Mucosa of rectum (tissue), 2 donors: ENCODE measurements at regions not wholly inside any gene's neighbourhood (a gene's known extent, or its start where the extent isn't known, plus 50 kb on each side); places are given as distances from the start of the nearest gene placed in this dataset.

Experiments used
- H3K27ac ChIP-seq, 2 donors: one replicate each; pipeline ENCODE4 v1.7.0; 2013; ENCODE audit warnings: inconsistent platforms in 2 of 2, low read depth in 2 of 2, low read length in 2 of 2
- H3K27me3 ChIP-seq, 2 donors: one replicate each; pipeline ENCODE4 v1.7.0; 2013; ENCODE audit warnings: low read length in 2 of 2; ENCODE audit not compliant: control insufficient read depth in 2 of 2, insufficient read depth in 2 of 2
- H3K36me3 ChIP-seq, 2 donors: one replicate each; pipeline ENCODE4 v1.7.0; 2013; ENCODE audit warnings: low read length in 2 of 2; ENCODE audit not compliant: control insufficient read depth in 2 of 2, insufficient read depth in 2 of 2
- H3K4me1 ChIP-seq, 2 donors: one replicate each; pipeline ENCODE4 v1.7.0; 2013; ENCODE audit warnings: low read length in 2 of 2, mild to moderate bottlenecking in 1 of 2; ENCODE audit not compliant: control insufficient read depth in 2 of 2, insufficient read depth in 2 of 2
- H3K4me3 ChIP-seq, 2 donors: one replicate each; pipeline ENCODE4 v1.7.0; 2013; ENCODE audit warnings: low read length in 2 of 2
- H3K9ac ChIP-seq, 2 donors: one replicate each; pipeline ENCODE4 v1.7.0; 2013; ENCODE audit warnings: low read length in 2 of 2, low read depth in 1 of 2, mild to moderate bottlenecking in 1 of 2
- H3K9me3 ChIP-seq, 2 donors: one replicate each; pipeline ENCODE4 v1.7.0; 2013; ENCODE audit warnings: low read length in 2 of 2; ENCODE audit not compliant: control insufficient read depth in 2 of 2
- donor health status: healthy.
- donor health status: Normal muscosa, but diverticular disease.

DNA sequence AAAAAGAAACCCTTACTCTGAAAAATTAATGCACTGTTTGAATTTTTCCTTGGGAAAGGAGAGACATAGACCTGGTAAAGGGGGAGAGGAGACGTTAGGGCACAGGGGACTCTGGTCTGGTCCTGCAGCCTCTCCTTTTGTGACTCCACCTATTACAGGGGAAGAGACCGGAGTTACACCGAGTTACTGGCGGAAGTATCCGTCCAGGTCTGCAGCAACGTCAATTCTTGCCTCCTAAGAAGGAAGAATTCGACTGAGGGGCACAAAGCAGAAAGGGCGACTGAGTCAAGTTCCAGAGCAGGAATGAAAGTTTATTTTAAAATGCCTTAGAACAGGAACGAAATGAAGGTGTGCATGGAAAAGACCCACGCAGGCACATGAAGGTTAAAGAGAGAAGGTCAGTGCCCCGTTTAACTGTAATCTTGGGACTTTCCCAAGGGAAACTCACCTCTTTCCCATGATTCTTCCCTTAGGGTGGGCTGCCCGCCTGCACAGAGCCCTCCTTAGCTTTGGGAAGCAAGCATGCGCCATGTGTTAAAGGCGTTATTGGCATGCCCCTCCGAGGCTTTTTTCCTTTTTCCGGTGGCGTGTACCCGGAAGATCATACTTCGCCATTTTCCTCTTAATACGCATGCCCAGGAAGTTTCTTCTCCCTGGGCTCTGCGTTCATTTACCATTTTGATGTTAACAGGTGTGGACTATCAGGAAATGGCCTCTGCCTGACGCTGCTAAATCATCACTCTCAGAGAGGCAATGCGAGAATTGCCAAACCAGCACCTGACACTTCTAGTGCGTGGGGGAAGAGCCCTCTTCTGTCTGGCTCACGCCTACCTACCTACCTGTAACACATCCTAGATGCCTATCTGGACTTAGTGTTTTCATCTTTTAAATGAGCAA, 409.6 kb upstream of the PAPPA start:
- H3K27ac ChIP-seq, result no peak overlapping the region
- no peak overlapping the region for H3K4me3 ChIP-seq
- H3K4me1 ChIP-seq, result no peaks in the 10 kb centered on the region
- H3K9me3 ChIP-seq, result no peaks in the 10 kb centered on the region
- no peaks in the 10 kb centered on the region for H3K36me3 ChIP-seq
- H3K9ac ChIP-seq, result no peak overlapping the region
- H3K27me3 ChIP-seq, result no peaks in the 10 kb centered on the region

DNA sequence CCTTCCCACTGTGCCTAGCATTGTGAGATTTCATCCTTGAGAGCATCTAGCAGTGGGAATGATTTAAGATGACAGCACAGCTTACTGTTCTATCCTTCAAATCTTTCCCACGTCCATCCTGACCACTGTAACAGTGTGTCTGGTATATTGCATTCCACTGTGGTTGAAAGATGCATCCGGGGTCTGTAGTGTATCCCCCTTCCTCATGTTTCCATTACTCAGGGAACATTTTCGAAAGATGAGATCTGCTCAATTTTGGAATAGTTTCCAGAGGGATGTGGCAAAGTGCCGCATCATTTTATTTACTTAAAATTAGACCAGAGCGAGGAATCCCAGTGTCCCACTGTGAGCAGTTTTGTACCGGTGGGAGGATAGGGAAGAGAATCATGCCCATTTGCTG, 407.1 kb upstream of the PAPPA start:
- no peaks in the 10 kb centered on the region for H3K27me3 ChIP-seq
- H3K9ac ChIP-seq, result no peak overlapping the region
- no peaks in the 10 kb centered on the region for H3K4me1 ChIP-seq
- no peaks in the 10 kb centered on the region for H3K36me3 ChIP-seq
- no peak overlapping the region for H3K27ac ChIP-seq
- H3K9me3 ChIP-seq, result no peaks in the 10 kb centered on the region
- H3K4me3 ChIP-seq, result no peak overlapping the region

- no peaks in the 10 kb centered on the region for H3K36me3 ChIP-seq
- H3K9me3 ChIP-seq, result no peaks in the 10 kb centered on the region
- H3K4me1 ChIP-seq, result no peaks in the 10 kb centered on the region
- no peak overlapping the region for H3K27ac ChIP-seq
- H3K27me3 ChIP-seq, result no peaks in the 10 kb centered on the region
- no peak overlapping the region for H3K9ac ChIP-seq
- no peak overlapping the region for H3K4me3 ChIP-seq
Observed at GRCh38 chr9:115747731-115748130, 405.9 kb upstream of the PAPPA start.

GRCh38 chr9:115756736-115757135, 396.9 kb upstream of the PAPPA start:
- no peaks in the 10 kb centered on the region for H3K4me1 ChIP-seq
- H3K36me3 ChIP-seq, result no peaks in the 10 kb centered on the region
- no peak overlapping the region for H3K4me3 ChIP-seq
- no peaks in the 10 kb centered on the region for H3K27me3 ChIP-seq
- H3K9ac ChIP-seq, result no peak overlapping the region
- no peak overlapping the region for H3K27ac ChIP-seq
- H3K9me3 ChIP-seq, result no peaks in the 10 kb centered on the region

- Histone ChIP-seq H3K9ac (no peak overlapping the region), H3K36me3 (no peaks in the 10 kb centered on the region), H3K4me1 (no peaks in the 10 kb centered on the region), H3K27ac (no peak overlapping the region), H3K27me3 (no peaks in the 10 kb centered on the region), H3K9me3 (no peaks in the 10 kb centered on the region), H3K4me3 (no peak overlapping the region)
Observed at GRCh38 chr9:115757461-115757860, 396.1 kb upstream of the PAPPA start.

DNA sequence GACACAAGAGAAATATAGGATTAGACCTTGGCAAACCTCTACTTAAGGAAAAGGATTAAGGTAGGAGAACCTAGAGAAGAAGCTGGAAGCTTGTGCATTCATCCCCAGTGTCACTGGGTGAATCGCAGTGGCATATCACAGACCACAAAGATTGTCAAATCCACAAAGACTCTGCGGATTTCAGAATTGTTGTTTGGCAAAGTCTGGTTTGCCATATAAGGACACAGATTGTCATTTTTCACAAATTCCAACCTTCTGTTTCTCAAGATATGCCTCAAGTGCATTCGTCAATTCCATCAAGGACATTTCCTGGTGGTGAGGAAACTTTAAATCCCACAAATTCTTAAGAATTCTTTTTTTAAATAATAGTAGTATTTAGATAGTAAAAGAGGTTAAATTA, 395.1 kb upstream of the PAPPA start:
- Histone ChIP-seq H3K4me1 (no peaks in the 10 kb centered on the region), H3K9me3 (no peaks in the 10 kb centered on the region), H3K9ac (no peak overlapping the region), H3K27me3 (no peaks in the 10 kb centered on the region), H3K27ac (no peak overlapping the region), H3K36me3 (no peaks in the 10 kb centered on the region), H3K4me3 (no peak overlapping the region)

- Histone ChIP-seq H3K4me3 (no peak overlapping the region), H3K9me3 (no peaks in the 10 kb centered on the region), H3K4me1 (no peaks in the 10 kb centered on the region), H3K36me3 (no peaks in the 10 kb centered on the region), H3K27ac (no peak overlapping the region), H3K9ac (no peak overlapping the region), H3K27me3 (no peaks in the 10 kb centered on the region)
Observed at GRCh38 chr9:115759426-115759825, 394.2 kb upstream of the PAPPA start.

GRCh38 chr9:115764645-115765044, 388.9 kb upstream of the PAPPA start:
- Histone ChIP-seq H3K9me3 (no peaks in the 10 kb centered on the region), H3K27me3 (no peaks in the 10 kb centered on the region), H3K4me1 (no peaks in the 10 kb centered on the region), H3K36me3 (no peaks in the 10 kb centered on the region), H3K4me3 (no peak overlapping the region), H3K27ac (no peak overlapping the region), H3K9ac (no peak overlapping the region)

GRCh38 chr9:115765060-115765459, 388.5 kb upstream of the PAPPA start:
- Histone ChIP-seq H3K27me3 (no peaks in the 10 kb centered on the region), H3K4me1 (no peaks in the 10 kb centered on the region), H3K9me3 (no peaks in the 10 kb centered on the region), H3K36me3 (no peaks in the 10 kb centered on the region), H3K4me3 (no peak overlapping the region), H3K27ac (no peak overlapping the region), H3K9ac (no peak overlapping the region)

DNA sequence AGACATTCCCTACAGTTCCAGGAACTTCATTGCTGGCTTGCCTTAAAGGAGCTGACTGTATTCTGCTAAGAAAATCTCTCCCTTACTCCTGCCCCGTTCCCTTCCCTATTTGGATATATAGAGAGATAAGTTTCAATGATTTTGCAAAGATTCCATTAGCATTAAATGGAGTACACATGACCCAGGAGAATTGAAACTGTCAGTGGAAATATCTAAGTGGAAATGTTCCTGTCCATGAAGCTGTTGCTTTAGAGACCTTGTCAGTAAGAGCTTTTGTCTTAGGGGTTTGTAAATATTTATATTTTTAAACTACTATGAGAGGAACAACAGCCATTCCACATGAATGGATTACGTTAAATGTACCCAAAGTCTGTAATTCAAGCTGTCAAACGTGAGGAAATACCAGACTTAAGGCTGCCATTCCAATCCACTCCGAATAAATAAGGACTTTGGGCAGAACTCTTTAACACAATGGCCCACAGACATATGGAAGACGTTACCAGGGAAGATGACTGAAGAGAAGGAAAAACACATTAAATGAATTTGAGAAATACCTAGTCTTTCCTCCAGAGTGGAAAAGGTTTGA, 387.1 kb upstream of the PAPPA start:
- H3K4me1 ChIP-seq, result no peaks in the 10 kb centered on the region
- H3K9ac ChIP-seq, result no peak overlapping the region
- no peaks in the 10 kb centered on the region for H3K36me3 ChIP-seq
- no peaks in the 10 kb centered on the region for H3K9me3 ChIP-seq
- H3K4me3 ChIP-seq, result no peak overlapping the region
- no peak overlapping the region for H3K27ac ChIP-seq
- H3K27me3 ChIP-seq, result no peaks in the 10 kb centered on the region
